GM19452 (cell line): ENCODE measurements at regions not wholly inside any gene's neighbourhood (a gene's known extent, or its start where the extent isn't known, plus 50 kb on each side); places are given as distances from the start of the nearest gene placed in this dataset.

ENCODE experiments used
- ATAC-seq: cut with Tn5 transposase; IDR thresholded peaks from one replicate; pipeline ENCODE4 v1.9.1; 2021; ENCODE audit not compliant: unreplicated experiment

GRCh38 chr10:105989995-105990394 is 1174.5 kb downstream of the SORCS1 start:
- ATAC-seq, result no peak

DNA sequence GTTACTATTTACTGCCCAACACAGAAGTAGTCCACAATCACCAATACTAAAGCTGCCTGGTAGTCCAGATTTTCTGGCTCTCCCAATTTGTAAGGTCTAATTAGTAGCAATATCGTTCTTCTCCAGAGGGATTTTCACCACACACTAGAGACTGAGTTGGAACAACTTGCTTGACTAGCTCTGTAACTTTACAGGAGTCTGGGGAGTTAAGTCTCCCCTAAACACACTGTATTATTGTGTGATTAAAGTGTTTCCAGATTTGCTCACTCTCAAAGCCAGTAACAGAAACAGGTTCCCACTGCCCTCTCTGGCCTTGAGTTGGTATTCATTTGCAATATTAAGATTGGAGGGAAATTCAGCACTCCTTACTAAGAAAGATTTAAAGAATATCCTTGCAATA is 1175.7 kb downstream of the SORCS1 start:
- no peak for ATAC-seq

DNA sequence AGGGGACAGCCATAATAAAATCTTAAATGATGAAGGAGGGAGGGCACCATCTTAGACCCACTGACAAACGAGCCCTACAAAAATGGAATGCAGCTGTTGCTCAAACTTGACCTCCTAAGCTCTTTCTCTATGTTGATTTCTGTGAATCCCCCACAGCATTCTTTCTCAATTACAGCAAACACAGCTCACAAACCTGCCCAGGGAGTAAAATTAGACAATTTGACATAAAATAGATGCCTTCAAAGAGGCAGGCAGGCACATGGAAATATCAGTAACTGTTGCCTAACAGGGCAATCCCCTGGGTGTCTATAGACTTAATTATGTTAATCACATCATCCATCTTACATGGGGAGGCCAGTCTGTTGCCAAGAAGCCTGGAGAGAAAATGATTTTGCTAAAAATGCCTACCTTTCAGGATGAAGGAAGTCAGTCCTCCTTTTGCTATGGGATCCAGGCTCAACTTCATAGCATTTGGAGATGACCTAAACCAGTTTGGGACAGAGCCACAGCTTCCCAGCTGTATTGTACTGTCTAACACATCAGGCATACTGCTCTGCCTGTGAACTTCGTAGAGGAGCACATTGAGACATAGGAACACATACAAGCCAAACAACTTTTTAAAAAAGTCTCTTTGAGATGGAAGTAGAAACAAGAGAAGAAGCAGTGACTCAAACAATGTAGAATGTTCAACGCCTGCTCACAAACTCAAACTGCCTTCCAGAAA is 1177.4 kb downstream of the SORCS1 start:
- ATAC-seq, result no peak

- ATAC-seq, result no peak
These were observed 1178.0 kb downstream of the SORCS1 start for GRCh38 chr10:105986486-105986885.

GRCh38 chr10:105982735-105983134 is 1181.8 kb downstream of the SORCS1 start:
- no peak for ATAC-seq

- ATAC-seq, result no peak
These were observed 1182.8 kb downstream of the SORCS1 start for GRCh38 chr10:105981679-105982078.

DNA sequence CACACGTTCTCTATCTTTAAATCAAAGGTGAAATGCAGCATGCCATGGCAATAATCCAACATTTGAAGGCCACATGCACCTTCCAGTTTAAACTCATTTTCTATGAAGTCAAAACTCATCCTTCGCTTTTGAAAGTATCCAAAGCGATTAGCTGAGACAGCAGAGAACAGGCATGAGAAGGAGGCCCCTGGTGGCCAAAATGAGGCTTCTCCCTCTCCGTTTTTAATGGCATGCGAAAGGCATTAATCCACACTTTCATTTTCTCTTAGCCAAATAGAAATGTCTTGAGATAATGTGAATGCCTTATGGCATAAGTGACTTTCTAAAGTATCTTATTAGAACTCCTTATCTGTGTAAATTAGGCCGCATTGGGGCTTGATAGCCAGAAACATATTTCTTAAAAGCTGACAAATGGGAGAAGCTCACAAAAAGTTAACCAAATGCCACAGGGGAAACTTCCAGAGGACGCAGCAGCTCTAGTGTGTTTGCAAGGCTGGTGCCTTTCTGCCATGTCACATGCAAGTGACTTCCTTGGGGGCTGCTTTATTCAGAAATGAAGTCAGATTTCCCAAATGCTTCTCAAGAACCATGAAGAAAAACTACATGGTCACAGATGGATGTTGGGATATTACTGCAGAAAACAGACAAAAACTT is 1189.6 kb downstream of the SORCS1 start:
- no peak for ATAC-seq

- ATAC-seq, result no peak
These were observed 1190.6 kb downstream of the SORCS1 start for GRCh38 chr10:105973902-105974301.

DNA sequence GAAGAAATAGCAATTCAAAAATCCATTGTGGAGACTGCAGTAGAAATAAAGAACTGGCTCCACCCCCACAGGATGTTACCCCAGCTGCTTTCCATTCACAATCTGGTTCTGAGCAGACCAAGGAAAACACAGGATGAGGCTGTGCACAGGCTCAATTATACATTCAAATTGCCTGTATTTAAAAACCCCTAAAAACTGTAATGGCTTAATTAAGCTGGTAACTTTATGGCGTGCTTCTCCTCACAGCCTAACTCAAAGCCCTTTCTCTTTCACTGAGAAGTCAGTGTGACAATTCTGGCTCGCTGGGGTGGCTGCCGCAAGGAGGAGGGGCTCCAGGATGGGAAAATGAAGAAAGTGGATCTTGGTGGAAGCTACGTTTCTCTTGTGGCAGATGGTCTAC is 1191.1 kb downstream of the SORCS1 start:
- no peak for ATAC-seq

DNA sequence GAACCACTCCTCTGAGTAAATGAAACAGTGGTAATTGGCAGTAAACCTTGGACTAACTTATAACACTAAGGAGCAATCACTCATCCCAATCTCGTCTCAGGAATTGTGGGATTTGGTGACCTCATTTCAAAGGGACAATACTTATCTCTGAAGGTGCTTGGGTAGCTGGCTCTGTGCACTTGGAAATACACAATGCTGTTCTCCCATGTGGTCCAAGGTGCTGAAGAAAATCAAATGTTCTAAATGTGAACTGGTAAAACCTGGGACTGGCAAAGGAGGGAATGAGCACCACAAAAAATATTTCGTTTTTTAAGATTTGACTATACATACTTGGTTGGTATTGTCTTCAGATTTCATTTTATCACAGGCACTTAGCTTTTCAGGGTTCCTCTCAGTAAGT is 1193.0 kb downstream of the SORCS1 start:
- no peak for ATAC-seq

- ATAC-seq, result no peak
These were observed 1194.6 kb downstream of the SORCS1 start for GRCh38 chr10:105969884-105970377.

DNA sequence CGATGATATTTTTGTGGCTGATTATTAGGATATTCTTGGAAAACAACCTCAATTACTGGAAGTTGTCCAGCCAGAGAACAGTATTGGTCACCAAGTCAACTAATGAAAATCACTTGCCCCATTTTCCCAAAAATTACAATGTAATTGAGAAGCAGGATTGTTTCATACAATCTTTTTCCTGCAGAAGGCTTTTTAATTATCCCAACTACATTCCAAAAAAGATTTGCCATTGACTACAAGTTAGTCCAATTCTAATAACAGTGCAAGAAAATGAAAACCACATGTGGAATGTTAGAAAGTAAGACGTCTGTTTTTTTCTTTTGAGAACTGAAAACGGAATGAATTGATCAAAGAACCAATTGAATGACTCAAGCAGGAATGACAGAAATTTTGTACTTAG is 1195.8 kb downstream of the SORCS1 start:
- no peak for ATAC-seq

- no peak for ATAC-seq
These were observed 1197.2 kb downstream of the SORCS1 start for GRCh38 chr10:105967256-105967655.

DNA sequence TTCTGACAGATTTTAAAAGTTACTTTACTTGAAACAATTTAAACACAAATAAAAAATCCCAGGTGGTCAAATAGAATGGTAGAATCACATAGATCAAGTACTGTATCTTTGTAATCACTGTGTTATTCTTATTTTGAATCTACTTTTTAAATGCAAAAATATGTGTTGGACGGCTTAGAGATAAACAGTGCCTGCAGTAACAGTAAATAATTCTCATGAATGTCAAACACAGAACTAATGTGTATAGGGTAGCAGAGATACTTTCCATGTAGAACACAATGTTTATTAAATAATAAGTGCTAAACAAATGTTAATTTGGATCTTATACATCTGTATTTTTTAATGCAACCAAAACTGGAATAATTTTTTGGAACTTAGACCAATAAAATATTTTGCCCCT is 1199.4 kb downstream of the SORCS1 start:
- no peak for ATAC-seq

GRCh38 chr10:105964009-105964408 is 1200.5 kb downstream of the SORCS1 start:
- ATAC-seq, result no peak

- no peak for ATAC-seq
These were observed 1201.1 kb downstream of the SORCS1 start for GRCh38 chr10:105963334-105963884.

DNA sequence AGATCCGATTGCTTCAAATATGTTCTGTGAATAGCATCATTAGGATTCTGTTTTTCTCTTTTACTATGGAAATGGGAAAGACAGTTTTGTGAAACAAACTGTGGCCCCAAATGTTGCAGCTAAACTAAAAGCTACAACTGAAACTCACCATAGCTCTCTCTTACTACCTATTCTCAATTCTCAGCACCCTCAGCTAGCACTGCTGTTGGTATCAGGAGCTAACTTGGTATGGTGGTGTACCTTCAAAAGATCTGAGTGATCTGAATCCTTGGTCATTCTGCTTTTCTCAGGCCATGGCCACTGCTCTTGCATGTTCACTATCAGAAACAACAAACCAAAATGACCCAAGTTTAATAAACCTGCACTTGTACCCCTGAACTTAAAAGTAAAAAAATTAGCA is 1208.0 kb downstream of the SORCS1 start:
- no peak for ATAC-seq

- ATAC-seq, result no peak
These were observed 1210.6 kb downstream of the SORCS1 start for GRCh38 chr10:105953861-105954260.

- ATAC-seq, result no peak
These were observed 1211.5 kb downstream of the SORCS1 start for GRCh38 chr10:105953056-105953455.

DNA sequence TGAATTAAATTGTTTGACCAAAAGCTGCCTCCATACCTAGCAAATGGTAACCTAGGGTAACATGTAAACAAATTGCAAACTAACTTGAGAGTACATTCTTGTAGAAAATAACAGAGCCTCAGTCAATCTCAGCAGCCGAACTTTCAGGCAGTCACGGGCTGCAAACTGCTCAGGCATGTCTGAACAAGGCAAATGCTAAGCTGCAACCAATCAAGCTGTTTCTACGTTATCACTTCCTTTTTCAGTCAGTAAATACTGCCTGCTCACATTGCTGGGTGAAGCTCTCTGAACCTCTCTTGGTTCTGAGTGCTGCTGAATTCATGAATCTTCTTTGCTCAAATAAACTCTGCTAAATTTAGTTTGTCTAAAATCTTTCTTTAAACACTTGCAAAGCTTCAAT is 1212.4 kb downstream of the SORCS1 start:
- ATAC-seq, result peak; percentile 86

- no peak for ATAC-seq
These were observed 1214.1 kb downstream of the SORCS1 start for GRCh38 chr10:105950410-105950809.

- ATAC-seq, result no peak
These were observed 1214.8 kb downstream of the SORCS1 start for GRCh38 chr10:105949721-105950120.
